HFFc6 (cell line): ENCODE measurements at regions not wholly inside any gene's neighbourhood (a gene's known extent, or its start where the extent isn't known, plus 50 kb on each side); places are given as distances from the start of the nearest gene placed in this dataset.

Experiments used
- DNase-seq: peaks from one replicate; pipeline ENCODE4 v3.0.0-alpha.2; 2018
- H3K27ac Mint-ChIP-seq: 2 replicates; pipeline ENCODE4 v1.8.0; 2020; ENCODE audit warnings: mild to moderate bottlenecking, mixed read lengths
- H3K27me3 Mint-ChIP-seq: 2 replicates; pipeline ENCODE4 v1.8.0; 2021; ENCODE audit warnings: mild to moderate bottlenecking, moderate library complexity, mixed read lengths; ENCODE audit not compliant: insufficient read depth
- H3K36me3 Mint-ChIP-seq: 2 replicates; pipeline ENCODE4 v1.8.0; 2021; ENCODE audit warnings: low read depth, mixed read lengths
- H3K4me1 Mint-ChIP-seq: 2 replicates; pipeline ENCODE4 v1.8.0; 2020; ENCODE audit warnings: low read depth, mixed read lengths
- H3K4me3 Mint-ChIP-seq: 2 replicates; pipeline ENCODE4 v1.8.0; 2020; ENCODE audit warnings: mild to moderate bottlenecking, moderate library complexity, mixed read lengths
- H3K9me3 Mint-ChIP-seq: 2 replicates; pipeline ENCODE4 v1.8.0; 2020; ENCODE audit warnings: mild to moderate bottlenecking, mixed read lengths
- TF ChIP-seq, protein P1 (sequence below): fragments of 200-600 bp; sonication (generic); IDR thresholded peaks from 2 replicates; pipeline ENCODE4 v1.5.0; 2021; ENCODE audit warnings: antibody characterized with exemption, mild to moderate bottlenecking

DNA sequence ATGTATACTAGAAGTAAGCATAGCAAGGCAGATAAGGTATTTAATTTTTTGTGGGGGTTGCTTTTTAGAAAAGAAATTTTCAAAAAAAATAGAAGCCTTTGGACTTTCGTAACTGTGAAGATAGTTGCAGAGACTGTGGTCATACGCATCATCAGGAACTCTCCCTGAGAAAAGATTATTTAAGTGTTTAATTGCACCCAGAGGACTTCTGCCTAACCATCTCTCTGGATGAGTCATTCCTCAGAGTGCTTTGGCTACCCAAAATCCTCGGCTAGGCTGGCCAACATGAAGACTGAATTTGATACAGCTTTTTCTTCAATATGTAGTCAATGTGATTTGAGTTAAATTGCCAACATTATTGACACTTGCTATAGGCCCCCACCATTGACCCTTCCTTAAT lies 296.4 kb downstream of the TLR4 start:
- Mint-ChIP-seq H3K27me3 (no peaks in the 10 kb centered on the region), H3K9me3 (peaks cover 49% of the 10 kb centered on the region), H3K36me3 (no peaks in the 10 kb centered on the region), H3K27ac (no peak overlapping the region), H3K4me1 (no peaks in the 10 kb centered on the region), H3K4me3 (no peak overlapping the region)
- TF ChIP-seq, protein P1, sequence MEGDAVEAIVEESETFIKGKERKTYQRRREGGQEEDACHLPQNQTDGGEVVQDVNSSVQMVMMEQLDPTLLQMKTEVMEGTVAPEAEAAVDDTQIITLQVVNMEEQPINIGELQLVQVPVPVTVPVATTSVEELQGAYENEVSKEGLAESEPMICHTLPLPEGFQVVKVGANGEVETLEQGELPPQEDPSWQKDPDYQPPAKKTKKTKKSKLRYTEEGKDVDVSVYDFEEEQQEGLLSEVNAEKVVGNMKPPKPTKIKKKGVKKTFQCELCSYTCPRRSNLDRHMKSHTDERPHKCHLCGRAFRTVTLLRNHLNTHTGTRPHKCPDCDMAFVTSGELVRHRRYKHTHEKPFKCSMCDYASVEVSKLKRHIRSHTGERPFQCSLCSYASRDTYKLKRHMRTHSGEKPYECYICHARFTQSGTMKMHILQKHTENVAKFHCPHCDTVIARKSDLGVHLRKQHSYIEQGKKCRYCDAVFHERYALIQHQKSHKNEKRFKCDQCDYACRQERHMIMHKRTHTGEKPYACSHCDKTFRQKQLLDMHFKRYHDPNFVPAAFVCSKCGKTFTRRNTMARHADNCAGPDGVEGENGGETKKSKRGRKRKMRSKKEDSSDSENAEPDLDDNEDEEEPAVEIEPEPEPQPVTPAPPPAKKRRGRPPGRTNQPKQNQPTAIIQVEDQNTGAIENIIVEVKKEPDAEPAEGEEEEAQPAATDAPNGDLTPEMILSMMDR, result no peak
- no peak for DNase-seq

DNA sequence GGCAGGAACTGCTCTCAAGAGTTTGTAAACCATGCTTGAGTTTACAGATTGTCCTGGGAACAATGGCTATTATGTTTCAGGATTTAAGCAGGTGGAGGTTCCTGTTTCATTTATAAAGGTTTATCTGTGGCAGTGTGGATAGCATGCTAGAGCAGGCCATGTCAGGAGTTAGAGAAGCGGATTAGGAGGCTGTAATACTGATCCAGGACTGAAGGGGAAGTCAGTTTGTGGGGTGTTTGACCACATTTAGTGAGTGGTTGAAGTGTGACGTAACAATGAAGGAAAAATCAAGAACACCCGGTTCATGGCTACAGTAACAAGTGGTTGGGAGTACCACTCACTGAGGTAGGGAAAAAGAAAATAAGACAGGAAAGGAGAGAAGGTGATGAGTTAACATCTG lies 299.0 kb downstream of the TLR4 start:
- Mint-ChIP-seq H3K36me3 (no peaks in the 10 kb centered on the region; the same call in 1 of the 2 replicates), H3K9me3 (peaks cover 49% of the 10 kb centered on the region), H3K4me1 (no peaks in the 10 kb centered on the region), H3K4me3 (no peak overlapping the region), H3K27ac (no peak overlapping the region), H3K27me3 (no peaks in the 10 kb centered on the region)
- TF ChIP-seq, protein P1, result no peak
- no peak for DNase-seq

DNA sequence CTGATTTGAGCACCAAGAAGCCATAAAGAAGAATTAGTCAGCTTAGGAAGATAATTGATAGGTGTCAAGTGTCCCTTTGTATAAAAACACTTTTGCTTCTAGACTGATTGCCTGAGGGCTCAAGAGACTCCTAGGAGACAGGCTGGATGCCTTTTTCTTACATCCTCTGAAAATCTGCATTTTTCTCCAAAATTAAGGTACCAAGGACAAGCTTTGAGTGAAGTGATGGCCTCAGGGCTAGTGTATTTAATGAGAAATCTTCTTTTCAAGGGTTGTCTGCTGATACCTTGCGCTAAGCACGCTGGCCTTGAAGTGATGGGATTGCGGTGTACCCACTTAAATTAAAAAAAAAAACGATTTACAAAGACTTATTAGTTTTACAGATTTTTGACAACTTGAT lies 304.0 kb downstream of the TLR4 start:
- Mint-ChIP-seq H3K9me3 (peaks cover 36% of the 10 kb centered on the region), H3K4me3 (no peak overlapping the region), H3K4me1 (no peaks in the 10 kb centered on the region), H3K27me3 (no peaks in the 10 kb centered on the region), H3K36me3 (no peaks in the 10 kb centered on the region; the same call in 1 of the 2 replicates), H3K27ac (no peak overlapping the region)
- TF ChIP-seq, protein P1, result no peak
- DNase-seq, result no peak

DNA sequence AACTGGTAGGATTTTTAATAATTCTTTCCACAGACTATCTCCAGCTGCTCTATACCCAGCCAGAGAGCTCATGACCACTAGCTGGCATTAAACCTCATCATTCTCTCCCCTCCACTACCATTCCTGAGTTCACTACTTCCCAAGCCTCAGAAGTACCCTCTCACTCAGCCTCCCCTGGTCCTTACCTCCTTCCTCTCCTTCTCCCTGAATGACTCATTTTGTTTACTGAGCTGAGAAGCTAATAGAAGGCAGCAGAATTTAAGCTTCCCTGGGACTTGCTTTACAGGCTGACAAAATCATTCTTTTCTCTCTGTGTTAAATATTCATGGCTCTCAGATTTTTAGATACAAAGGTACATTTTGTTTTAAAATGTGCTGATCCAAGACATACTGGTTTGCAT lies 305.4 kb downstream of the TLR4 start:
- TF ChIP-seq, protein P1, result no peak
- no peaks in the 10 kb centered on the region for H3K4me1 Mint-ChIP-seq
- H3K27me3 Mint-ChIP-seq, result no peaks in the 10 kb centered on the region; the same call in 1 of the 2 replicates
- no peak for DNase-seq
- no peak overlapping the region for H3K27ac Mint-ChIP-seq
- no peak overlapping the region for H3K4me3 Mint-ChIP-seq
- no peaks in the 10 kb centered on the region; the same call in 1 of the 2 replicates for H3K36me3 Mint-ChIP-seq
- peaks cover 47% of the 10 kb centered on the region for H3K9me3 Mint-ChIP-seq

DNA sequence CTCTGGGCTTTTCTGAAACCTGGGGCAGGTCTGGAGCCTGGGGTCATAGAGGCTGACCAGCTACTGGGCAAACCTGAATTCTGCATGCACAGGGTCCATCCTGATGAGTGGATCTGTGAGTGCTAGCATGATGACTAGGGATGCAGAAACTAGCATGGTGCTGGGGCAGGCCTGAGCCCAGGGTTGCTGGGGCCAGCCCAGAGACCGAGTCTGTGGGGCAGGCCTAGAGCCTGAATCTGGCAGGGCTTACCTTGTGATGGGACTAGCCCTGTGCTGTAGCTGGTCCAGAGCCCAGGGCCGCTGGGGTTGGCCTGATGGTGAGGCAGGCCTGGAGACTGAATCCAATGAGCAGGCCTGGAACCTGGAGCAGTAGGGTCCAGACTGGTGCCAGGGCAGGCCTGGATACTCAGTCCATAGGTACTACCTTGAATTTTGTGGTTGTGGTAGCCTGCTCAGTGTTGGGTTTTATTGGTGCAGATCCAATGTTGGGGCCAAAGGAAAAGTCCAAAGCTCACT lies 313.5 kb downstream of the TLR4 start:
- H3K27me3 Mint-ChIP-seq, result no peaks in the 10 kb centered on the region; the same call in none of the 2 replicates
- H3K4me1 Mint-ChIP-seq, result no peaks in the 10 kb centered on the region
- H3K4me3 Mint-ChIP-seq, result no peak overlapping the region
- TF ChIP-seq, protein P1, result no peak
- peaks cover 48% of the 10 kb centered on the region for H3K9me3 Mint-ChIP-seq
- no peak for DNase-seq
- H3K36me3 Mint-ChIP-seq, result no peaks in the 10 kb centered on the region
- H3K27ac Mint-ChIP-seq, result no peak overlapping the region

DNA sequence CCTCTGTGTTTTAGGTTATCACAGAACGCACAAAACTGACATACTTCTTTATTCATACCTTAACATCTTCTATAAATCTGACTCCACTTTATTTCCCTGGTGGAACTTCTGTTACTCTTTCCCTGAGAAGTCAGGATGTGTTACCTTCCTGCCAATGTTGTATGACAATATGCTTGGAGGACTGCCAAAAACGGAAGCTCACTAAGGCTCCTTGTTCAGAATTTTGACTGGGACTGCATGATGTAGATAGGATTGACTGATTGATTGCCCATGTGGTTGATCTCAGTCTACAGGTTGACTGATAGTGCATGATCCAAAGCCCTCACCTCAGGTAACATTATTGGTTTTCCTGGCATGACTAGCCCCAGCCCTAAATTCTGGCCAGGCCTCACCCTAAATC lies 319.4 kb downstream of the TLR4 start:
- Mint-ChIP-seq H3K4me3 (no peak overlapping the region), H3K27ac (no peak overlapping the region), H3K4me1 (no peaks in the 10 kb centered on the region), H3K36me3 (no peaks in the 10 kb centered on the region), H3K9me3 (peaks cover 37% of the 10 kb centered on the region), H3K27me3 (no peaks in the 10 kb centered on the region; the same call in none of the 2 replicates)
- DNase-seq, result no peak
- TF ChIP-seq, protein P1, result no peak
